MCF 10A (cell line): ENCODE measurements at regions not wholly inside any gene's neighbourhood (a gene's known extent, or its start where the extent isn't known, plus 50 kb on each side); places are given as distances from the start of the nearest gene placed in this dataset.

Source experiments
- BruUV-seq: library from RNA; stranded (reverse); fragments of 400-500 nt; replicated peaks from 2 replicates; lab custom pipeline; 2021; lab: Mats Ljungman, UMichigan
- CTCF ChIA-PET: fragments of 300-600 bp; sonication (Branson Sonifier 250); formaldehyde crosslinking; extraction: SDS; loops from one replicate; lab custom pipeline; 2021; ENCODE audit warnings: antibody characterized with exemption, inconsistent platforms; lab: Yijun Ruan, JAX
- POLR2A ChIA-PET: fragments of 300-600, 350-650 bp; sonication (Branson Sonifier 250); formaldehyde crosslinking; extraction: SDS; loops from one replicate; lab custom pipeline; 2020; ENCODE audit warnings: antibody characterized with exemption, inconsistent platforms; lab: Yijun Ruan, JAX
- DNase-seq: peaks from one replicate; pipeline ENCODE4 v3.0.0-alpha.2; 2018; ENCODE audit not compliant: unreplicated experiment
- H3K27ac Mint-ChIP-seq: one replicate; pipeline ENCODE4 v1.8.0; 2022; ENCODE audit warnings: mild to moderate bottlenecking, low read depth, mixed read lengths; ENCODE audit not compliant: unreplicated experiment
- H3K27me3 Mint-ChIP-seq: one replicate; pipeline ENCODE4 v1.8.0; 2022; ENCODE audit warnings: mixed read lengths; ENCODE audit not compliant: insufficient read depth, unreplicated experiment
- H3K36me3 Mint-ChIP-seq: one replicate; pipeline ENCODE4 v1.8.0; 2022; ENCODE audit warnings: mild to moderate bottlenecking, moderate library complexity, mixed read lengths; ENCODE audit not compliant: insufficient read depth, unreplicated experiment
- H3K4me1 Mint-ChIP-seq: one replicate; pipeline ENCODE4 v1.8.0; 2022; ENCODE audit warnings: mixed read lengths; ENCODE audit not compliant: insufficient read depth, unreplicated experiment
- H3K4me3 Mint-ChIP-seq: one replicate; pipeline ENCODE4 v1.8.0; 2022; ENCODE audit warnings: mild to moderate bottlenecking, moderate library complexity, mixed read lengths; ENCODE audit not compliant: unreplicated experiment
- H3K9me3 Mint-ChIP-seq: one replicate; pipeline ENCODE4 v1.8.0; 2022; ENCODE audit warnings: mixed read lengths; ENCODE audit not compliant: unreplicated experiment
- CTCF ChIP-seq: fragments of 200-600 bp; IDR thresholded peaks from one replicate; pipeline ENCODE4 v1.8.0; 2022; ENCODE audit warnings: antibody characterized with exemption, mild to moderate bottlenecking; ENCODE audit not compliant: unreplicated experiment
- intact Hi-C: fragments of 100-400 bp; cut with micrococcal nuclease; formaldehyde crosslinking; loops from 2 replicates; pipeline ENCODE4 v1.14.1; 2022

- BruUV-seq: no TSS peak
- no peaks in the 10 kb centered on the region for H3K9me3 Mint-ChIP-seq
- intact Hi-C loops: no loop called here
- DNase-seq: no peak
- POLR2A ChIA-PET: no interaction called here
- H3K4me1 Mint-ChIP-seq: peaks cover 7% of the 10 kb centered on the region
- CTCF ChIA-PET: no interaction called here
- no peak overlapping the region for H3K4me3 Mint-ChIP-seq
- H3K36me3 Mint-ChIP-seq: no peaks in the 10 kb centered on the region
- no peak overlapping the region for H3K27ac Mint-ChIP-seq
- TF ChIP-seq CTCF: no peak
- no peaks in the 10 kb centered on the region for H3K27me3 Mint-ChIP-seq
Observed at GRCh38 chr3:163812006-163812405, 1266.3 kb downstream of the SI start.

GRCh38 chr3:163809540-163809993 lies 1268.7 kb downstream of the SI start:
- no peak for DNase-seq
- intact Hi-C loops: no loop called here
- TF ChIP-seq CTCF: no peak
- H3K4me3 Mint-ChIP-seq: no peak overlapping the region
- no peak overlapping the region for H3K27ac Mint-ChIP-seq
- no peaks in the 10 kb centered on the region for H3K27me3 Mint-ChIP-seq
- POLR2A ChIA-PET: no interaction called here
- no TSS peak for BruUV-seq
- CTCF ChIA-PET: no interaction called here
- H3K36me3 Mint-ChIP-seq: no peaks in the 10 kb centered on the region
- H3K4me1 Mint-ChIP-seq: peaks cover 7% of the 10 kb centered on the region
- H3K9me3 Mint-ChIP-seq: no peaks in the 10 kb centered on the region

- DNase-seq: no peak
- no peaks in the 10 kb centered on the region for H3K4me1 Mint-ChIP-seq
- intact Hi-C loops: no loop called here
- no peak overlapping the region for H3K4me3 Mint-ChIP-seq
- CTCF ChIA-PET: interaction anchor here (0.6 kb wide), 1 partner anchor 1386 kb away, joined by 3 read pairs; no protein-coding TSS in a partner anchor
- no peaks in the 10 kb centered on the region for H3K36me3 Mint-ChIP-seq
- no TSS peak for BruUV-seq
- H3K27me3 Mint-ChIP-seq: no peaks in the 10 kb centered on the region
- POLR2A ChIA-PET: no interaction called here
- no peak for TF ChIP-seq CTCF
- H3K9me3 Mint-ChIP-seq: no peaks in the 10 kb centered on the region
- H3K27ac Mint-ChIP-seq: no peak overlapping the region
Observed at GRCh38 chr3:163786416-163786815, 1291.9 kb downstream of the SI start.

- no peaks in the 10 kb centered on the region for H3K27me3 Mint-ChIP-seq
- no peak overlapping the region for H3K4me3 Mint-ChIP-seq
- intact Hi-C loops: no loop called here
- H3K9me3 Mint-ChIP-seq: no peaks in the 10 kb centered on the region
- ChIA-PET CTCF (interaction anchor here (0.9 kb wide), 1 partner anchor 13 kb away, joined by 3 read pairs; no protein-coding TSS in a partner anchor), POLR2A (no interaction called here)
- H3K4me1 Mint-ChIP-seq: no peaks in the 10 kb centered on the region
- no TSS peak for BruUV-seq
- no peaks in the 10 kb centered on the region for H3K36me3 Mint-ChIP-seq
- peak; percentile 30 for TF ChIP-seq CTCF
- peak; percentile 42 for DNase-seq
- H3K27ac Mint-ChIP-seq: no peak overlapping the region
Observed at GRCh38 chr3:163785693-163786092, 1292.6 kb downstream of the SI start.
